Stimulated activated CD4-positive, alpha-beta T cell treated with anti-CD3 and anti-CD28 coated beads, Interleukin-1b, Interleukin-23, amount 100 ng/mL, for 24 hours (primary cell): ENCODE measurements at regions not wholly inside any gene's neighbourhood (a gene's known extent, or its start where the extent isn't known, plus 50 kb on each side); places are given as distances from the start of the nearest gene placed in this dataset.

ENCODE experiments used
- DNase-seq, 4 experiments: peaks; one replicate each; pipeline ENCODE4 v3.0.0-alpha.2; 2020; ENCODE audit warnings: low read depth in 4 of 4, low spot score in 1 of 4

GRCh38 chrX:20637351-20637750 lies 370.6 kb upstream of the RPS6KA3 start:
- no peak for DNase-seq

GRCh38 chrX:20633451-20633850 lies 366.7 kb upstream of the RPS6KA3 start:
- no peak for DNase-seq

GRCh38 chrX:20623448-20623847 lies 356.7 kb upstream of the RPS6KA3 start:
- DNase-seq = peak in 1 of 4 experiments; percentile 0

GRCh38 chrX:20620306-20620705 lies 353.6 kb upstream of the RPS6KA3 start:
- no peak for DNase-seq

GRCh38 chrX:20609916-20610415 lies 343.3 kb upstream of the RPS6KA3 start:
- no peak for DNase-seq

- no peak for DNase-seq
Measured at GRCh38 chrX:20606831-20607230, 340.1 kb upstream of the RPS6KA3 start.

GRCh38 chrX:20596856-20597255 lies 330.1 kb upstream of the RPS6KA3 start:
- DNase-seq = no peak

- DNase-seq = peak in 3 of 4 experiments; percentile 7 to 31 (median 20)
Measured at GRCh38 chrX:20595928-20596575, 329.3 kb upstream of the RPS6KA3 start.

- no peak for DNase-seq
Measured at GRCh38 chrX:20594985-20595384, 328.3 kb upstream of the RPS6KA3 start.

- no peak for DNase-seq
Measured at GRCh38 chrX:20593836-20594235, 327.1 kb upstream of the RPS6KA3 start.

GRCh38 chrX:20593402-20593801 lies 326.7 kb upstream of the RPS6KA3 start:
- no peak for DNase-seq

GRCh38 chrX:20591246-20591645 lies 324.5 kb upstream of the RPS6KA3 start:
- DNase-seq = no peak

GRCh38 chrX:20585782-20586181 lies 319.1 kb upstream of the RPS6KA3 start:
- DNase-seq = no peak

GRCh38 chrX:20571611-20572010 lies 304.9 kb upstream of the RPS6KA3 start:
- DNase-seq = no peak

- DNase-seq = no peak
Measured at GRCh38 chrX:20567108-20567507, 300.4 kb upstream of the RPS6KA3 start.

GRCh38 chrX:20547611-20548051 lies 280.9 kb upstream of the RPS6KA3 start:
- no peak for DNase-seq

- no peak for DNase-seq
Measured at GRCh38 chrX:20545538-20545937, 278.8 kb upstream of the RPS6KA3 start.

- no peak for DNase-seq
Measured at GRCh38 chrX:20542072-20542471, 275.4 kb upstream of the RPS6KA3 start.

GRCh38 chrX:20538974-20539373 lies 272.3 kb upstream of the RPS6KA3 start:
- DNase-seq = no peak

GRCh38 chrX:20531667-20532066 lies 265.0 kb upstream of the RPS6KA3 start:
- no peak for DNase-seq

GRCh38 chrX:20530406-20530921 lies 263.8 kb upstream of the RPS6KA3 start:
- peak in 2 of 4 experiments; percentile 14 to 52 for DNase-seq

GRCh38 chrX:20529711-20530110 lies 263.0 kb upstream of the RPS6KA3 start:
- DNase-seq = no peak

- DNase-seq = no peak
Measured at GRCh38 chrX:20529301-20529700, 262.6 kb upstream of the RPS6KA3 start.
